GM21526 (cell line): ENCODE measurements at regions not wholly inside any gene's neighbourhood (a gene's known extent, or its start where the extent isn't known, plus 50 kb on each side); places are given as distances from the start of the nearest gene placed in this dataset.

ENCODE experiments used
- ATAC-seq: cut with Tn5 transposase; IDR thresholded peaks from one replicate; pipeline ENCODE4 v1.9.1; 2021; ENCODE audit warnings: moderate library complexity; ENCODE audit not compliant: unreplicated experiment, low FRiP score

DNA sequence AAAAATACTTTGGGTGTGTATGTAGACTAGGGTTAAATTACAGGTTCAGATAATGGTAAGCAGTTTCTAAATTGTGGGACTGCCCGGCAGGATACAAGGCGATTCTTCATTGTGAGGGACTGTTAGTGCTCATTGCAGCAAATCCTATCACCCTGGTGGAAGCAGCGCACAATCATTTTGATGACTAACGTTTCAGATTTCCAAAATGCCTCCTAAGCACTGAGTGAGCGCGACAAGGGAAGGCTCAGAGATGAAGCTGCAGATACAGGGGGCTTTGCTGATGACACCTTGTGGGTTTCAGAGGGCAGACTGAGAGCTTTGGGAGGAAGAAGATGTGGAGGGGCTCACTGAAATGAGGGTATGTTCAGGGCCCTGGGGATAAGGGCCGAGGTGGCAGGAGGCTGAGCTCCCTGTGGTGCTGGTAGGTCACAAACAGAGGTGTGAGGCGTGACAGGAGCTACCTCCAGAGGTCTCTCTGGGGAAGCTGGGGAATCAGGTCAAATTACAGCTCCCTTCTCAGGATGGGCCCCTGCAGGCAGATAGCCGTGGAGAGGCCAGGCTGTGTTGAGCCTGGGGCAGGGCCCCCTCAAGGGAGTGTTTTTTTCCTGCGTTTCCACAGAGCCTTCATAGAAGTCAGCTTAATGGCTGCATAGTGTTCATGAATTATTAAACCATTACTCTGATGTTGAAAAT, 84.5 kb upstream of the FYN start:
- ATAC-seq: no peak

- ATAC-seq: no peak
Measured at GRCh38 chr6:111958534-111958933, 85.3 kb upstream of the FYN start.

- ATAC-seq: no peak
Measured at GRCh38 chr6:111959766-111960165, 86.5 kb upstream of the FYN start.

GRCh38 chr6:111967131-111967530, 86.8 kb upstream of the CCN6 start:
- no peak for ATAC-seq

GRCh38 chr6:111970426-111970825, 83.5 kb upstream of the CCN6 start:
- no peak for ATAC-seq

- ATAC-seq: no peak
Measured at GRCh38 chr6:111971181-111971841, 82.6 kb upstream of the CCN6 start.

- no peak for ATAC-seq
Measured at GRCh38 chr6:111971866-111972532, 81.9 kb upstream of the CCN6 start.

DNA sequence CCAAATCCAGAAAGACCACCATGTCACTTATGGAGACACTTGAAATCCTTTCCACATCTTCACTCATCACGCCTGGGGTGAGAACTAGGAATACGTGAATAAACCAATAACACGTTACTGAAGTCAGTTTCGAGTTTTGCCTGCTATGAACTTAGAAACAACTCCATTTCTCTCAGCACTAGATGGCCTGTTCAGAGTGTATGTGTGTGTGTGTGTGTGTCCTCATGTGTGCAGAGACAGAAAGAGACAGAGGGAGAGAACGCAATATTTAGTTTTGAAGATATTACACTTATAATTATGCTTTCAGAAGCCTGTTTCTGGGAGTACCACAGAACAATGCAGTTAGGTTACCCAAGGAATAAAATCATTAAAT, 81.2 kb upstream of the CCN6 start:
- ATAC-seq: no peak

DNA sequence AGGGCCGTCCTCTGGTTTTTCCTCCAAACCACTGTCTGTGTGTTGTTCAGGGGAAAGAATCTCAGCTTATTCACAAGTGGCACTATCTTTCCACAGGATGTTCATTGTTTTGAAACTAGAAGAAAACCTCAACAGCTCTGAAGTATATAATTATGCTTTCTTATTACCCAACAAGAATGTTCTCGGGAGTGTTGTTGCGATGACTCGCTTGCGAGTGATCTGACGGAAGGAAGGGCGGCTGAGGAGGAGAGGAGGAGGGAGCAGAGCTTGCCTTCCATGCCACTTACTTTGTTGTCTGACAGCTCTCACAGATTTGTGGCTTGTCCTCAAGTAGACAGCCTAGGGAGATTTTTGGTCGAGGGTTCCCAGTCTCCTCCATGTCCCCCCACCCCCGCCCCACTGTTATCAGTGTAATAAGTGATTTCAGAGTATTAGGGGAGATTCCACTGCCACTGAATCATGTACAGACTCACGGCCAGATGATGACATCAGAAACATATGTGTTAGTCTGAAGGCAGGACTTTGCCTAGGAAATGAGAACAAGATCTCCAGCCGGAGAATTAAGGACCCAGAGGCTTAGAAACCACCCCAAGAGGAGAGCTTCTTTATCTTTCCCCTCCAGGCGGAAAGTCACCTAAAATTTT, 80.7 kb upstream of the CCN6 start:
- ATAC-seq: no peak

- no peak for ATAC-seq
Measured at GRCh38 chr6:111973927-111974639, 79.8 kb upstream of the CCN6 start.

DNA sequence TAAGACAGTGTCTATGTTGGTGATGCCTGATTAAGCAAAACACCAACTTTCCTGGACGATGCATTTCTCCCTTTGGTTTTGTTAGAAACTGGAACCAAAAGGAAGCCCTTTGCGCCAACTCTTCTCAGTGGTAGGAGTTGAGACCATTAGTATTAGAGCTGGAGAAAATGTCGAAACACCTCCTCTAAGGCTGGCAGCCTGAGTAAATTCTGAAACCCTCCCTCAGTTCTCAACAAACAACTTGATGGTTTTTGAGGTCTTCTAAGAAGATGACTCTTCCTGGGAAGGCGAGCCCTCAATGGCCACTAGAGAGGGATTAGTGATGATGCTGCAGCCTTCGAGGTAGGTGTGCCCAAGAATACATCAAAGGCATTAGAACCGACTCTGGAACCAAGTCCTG, 78.4 kb upstream of the CCN6 start:
- ATAC-seq: no peak

- ATAC-seq: no peak
Measured at GRCh38 chr6:111976139-111976538, 77.8 kb upstream of the CCN6 start.

DNA sequence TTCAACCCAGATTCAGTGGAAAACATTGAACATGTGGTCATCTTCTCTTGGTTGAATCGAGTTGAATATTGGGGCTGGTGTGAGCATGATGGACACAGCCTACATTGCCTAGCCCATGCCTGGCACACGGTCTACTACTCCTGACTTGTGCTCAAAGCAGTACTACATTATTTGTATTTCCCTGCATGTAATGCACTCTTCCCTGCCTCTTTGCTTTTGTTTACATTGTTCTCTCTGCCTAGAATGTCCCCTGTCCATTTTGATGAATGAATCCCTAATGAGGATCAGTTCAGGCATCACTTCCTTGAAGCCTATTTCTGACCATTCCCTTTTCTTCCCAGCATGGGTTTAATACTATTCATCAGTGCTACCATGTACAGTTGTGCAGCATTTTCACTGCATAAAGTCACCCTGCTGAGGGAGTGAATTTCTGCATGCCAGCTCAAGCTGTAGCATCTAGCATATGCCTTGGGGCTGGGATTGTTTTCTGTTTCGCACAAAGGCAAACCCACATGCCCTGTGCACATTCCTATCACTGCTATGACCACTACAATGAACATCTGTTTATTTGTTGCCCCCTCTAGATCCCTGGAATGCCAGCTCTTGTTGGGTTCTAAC, 75.3 kb upstream of the CCN6 start:
- ATAC-seq: no peak

DNA sequence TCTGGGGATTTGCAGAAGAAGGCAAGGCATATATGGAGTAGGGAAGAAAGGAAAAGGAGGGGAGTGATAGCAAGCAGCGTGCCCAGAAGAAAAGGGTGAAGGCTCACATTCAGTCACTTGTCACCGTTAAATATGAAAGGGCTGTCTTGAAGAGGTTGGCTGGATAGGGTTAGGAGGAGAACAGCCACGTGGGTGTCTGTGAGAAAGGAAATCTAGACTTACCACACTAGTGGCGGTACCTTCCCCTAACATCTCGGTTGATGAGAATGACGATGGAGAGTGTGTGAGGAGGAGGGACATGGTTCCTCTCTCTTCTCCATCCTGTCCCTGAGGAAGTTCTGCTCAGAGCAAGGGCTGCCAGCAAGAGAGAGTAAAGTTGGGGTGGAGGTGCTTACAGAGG, 74.3 kb upstream of the CCN6 start:
- ATAC-seq: no peak

GRCh38 chr6:111980143-111980542, 73.8 kb upstream of the CCN6 start:
- ATAC-seq: no peak

- no peak for ATAC-seq
Measured at GRCh38 chr6:111980971-111981840, 72.7 kb upstream of the CCN6 start.

GRCh38 chr6:111982681-111983080, 71.2 kb upstream of the CCN6 start:
- ATAC-seq: no peak

DNA sequence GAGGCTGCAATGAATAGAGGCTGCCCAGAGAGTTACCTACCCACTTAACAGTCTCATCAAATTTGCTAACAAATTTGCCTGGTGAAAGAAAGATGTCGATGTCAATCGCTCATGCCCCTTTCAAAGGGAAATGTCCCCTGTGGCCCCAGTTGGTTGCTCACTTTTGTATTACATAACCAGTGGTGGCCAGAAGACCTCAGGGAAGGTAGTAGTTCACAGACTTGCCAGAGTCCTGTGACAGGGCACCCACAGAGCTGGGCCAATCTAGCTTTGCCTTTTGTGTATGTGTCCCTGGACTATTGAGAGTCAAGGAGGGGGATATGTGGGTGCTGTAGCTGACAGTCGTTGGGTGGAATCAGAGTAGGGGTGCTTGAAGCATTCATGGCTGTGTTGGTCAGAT, 70.7 kb upstream of the CCN6 start:
- no peak for ATAC-seq

GRCh38 chr6:111984081-111984480, 69.8 kb upstream of the CCN6 start:
- ATAC-seq: no peak
